ENCODE measurements at regions not wholly inside any gene's neighbourhood (a gene's known extent, or its start where the extent isn't known, plus 50 kb on each side); places are given as distances from the start of the nearest gene placed in this dataset.

DNA sequence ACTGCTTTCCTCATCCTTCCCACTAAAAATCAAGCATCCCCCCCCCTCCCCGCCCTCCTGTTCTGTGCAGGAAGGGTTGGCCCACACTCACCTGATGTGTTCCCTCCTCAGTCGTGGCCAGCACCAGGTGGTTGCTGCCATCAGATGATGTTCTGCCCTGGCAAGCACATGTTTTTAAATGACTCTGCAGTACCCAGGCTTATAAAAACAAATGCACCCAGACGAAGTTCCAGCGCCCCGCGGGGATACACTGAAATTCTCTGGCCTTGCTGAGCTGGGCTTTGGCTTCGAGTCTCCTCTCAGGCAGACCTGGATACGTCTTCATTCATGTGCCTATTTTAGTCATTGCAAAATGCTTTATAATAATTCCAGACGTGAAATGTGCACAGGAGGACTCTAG lies 316.3 kb downstream of the DLEU7 start:
- TF ChIP-seq, protein P1, sequence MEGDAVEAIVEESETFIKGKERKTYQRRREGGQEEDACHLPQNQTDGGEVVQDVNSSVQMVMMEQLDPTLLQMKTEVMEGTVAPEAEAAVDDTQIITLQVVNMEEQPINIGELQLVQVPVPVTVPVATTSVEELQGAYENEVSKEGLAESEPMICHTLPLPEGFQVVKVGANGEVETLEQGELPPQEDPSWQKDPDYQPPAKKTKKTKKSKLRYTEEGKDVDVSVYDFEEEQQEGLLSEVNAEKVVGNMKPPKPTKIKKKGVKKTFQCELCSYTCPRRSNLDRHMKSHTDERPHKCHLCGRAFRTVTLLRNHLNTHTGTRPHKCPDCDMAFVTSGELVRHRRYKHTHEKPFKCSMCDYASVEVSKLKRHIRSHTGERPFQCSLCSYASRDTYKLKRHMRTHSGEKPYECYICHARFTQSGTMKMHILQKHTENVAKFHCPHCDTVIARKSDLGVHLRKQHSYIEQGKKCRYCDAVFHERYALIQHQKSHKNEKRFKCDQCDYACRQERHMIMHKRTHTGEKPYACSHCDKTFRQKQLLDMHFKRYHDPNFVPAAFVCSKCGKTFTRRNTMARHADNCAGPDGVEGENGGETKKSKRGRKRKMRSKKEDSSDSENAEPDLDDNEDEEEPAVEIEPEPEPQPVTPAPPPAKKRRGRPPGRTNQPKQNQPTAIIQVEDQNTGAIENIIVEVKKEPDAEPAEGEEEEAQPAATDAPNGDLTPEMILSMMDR (IDR thresholded peaks at IDR 0.05) = no peak
- TF ChIP-seq POLR2A (IDR thresholded peaks at IDR 0.05) = no peak

All from lower leg skin (tissue), 3 donors.